ENCODE measurements at regions not wholly inside any gene's neighbourhood (a gene's known extent, or its start where the extent isn't known, plus 50 kb on each side); places are given as distances from the start of the nearest gene placed in this dataset.
A peak's percentile ranks its signal among the peaks of the same experiment; 100 is the strongest.

GRCh38 chr7:82605247-82605864 is 161.8 kb upstream of the CACNA2D1 start:
- Histone ChIP-seq H3K9ac (ENCODE audit: low read length) (no peak overlapping the region), H3K27ac (ENCODE audit: low read length) (no peak overlapping the region), H3K27me3 (ENCODE audit: low read length) (no peaks in the 10 kb centered on the region; the same call in 1 of the 2 replicates), H3K9me2 (replicated peaks; ENCODE audit: low read length) (no peaks in the 10 kb centered on the region), H3K79me2 (ENCODE audit: low read length) (no peaks in the 10 kb centered on the region), H3K4me2 (ENCODE audit: low read length) (no peak overlapping the region), H3K36me3 (ENCODE audit: low read depth, low read length) (no peaks in the 10 kb centered on the region), H3K9me3 (ENCODE audit: low read length) (no peaks in the 10 kb centered on the region), H3K4me1 (ENCODE audit: insufficient read depth, low read length) (no peaks in the 10 kb centered on the region), H3F3A (ENCODE audit: low read length, unreplicated experiment) (no peaks in the 10 kb centered on the region), H4K20me1 (ENCODE audit: low read length) (no peaks in the 10 kb centered on the region), H3K4me3 (ENCODE audit: low read length) (no peak overlapping the region), H2AFZ (ENCODE audit: low read length) (no peak overlapping the region)
- ChIA-PET CTCF (interaction anchor here (0.6 to 1.0 kb wide), 2 partner anchors 128 to 371 kb away, joined by 3 to 6 read pairs; no protein-coding TSS in a partner anchor), POLR2A (ENCODE audit: unreplicated experiment) (no interaction called here)
- no TSS peak for BruUV-seq (replicated peaks)
- ATAC-seq = no peak
- DNase-seq = peak; percentile 59
- intact Hi-C loops (cut with micrococcal nuclease) = loop anchor here (1.0 to 10.0 kb wide), 6 partner anchors 33 to 1111 kb away; no protein-coding TSS in a partner anchor
- TF ChIP-seq CTCF (conservative IDR thresholded peaks at IDR 0.05; ENCODE audit: low read depth, low read length) (peak; percentile 82), EZH2phosphoT487 (IDR thresholded peaks at IDR 0.05; ENCODE audit: borderline replicate concordance, low read length) (no peak), EZH2 (IDR thresholded peaks at IDR 0.05; ENCODE audit: low read length, unreplicated experiment) (no peak)

- no peaks in the 10 kb centered on the region for H3F3A ChIP-seq (ENCODE audit: low read length, unreplicated experiment)
- H3K9me3 ChIP-seq (ENCODE audit: low read length) = no peaks in the 10 kb centered on the region
- no peaks in the 10 kb centered on the region; the same call in 1 of the 2 replicates for H3K27me3 ChIP-seq (ENCODE audit: low read length)
- H3K4me2 ChIP-seq (ENCODE audit: low read length) = no peak overlapping the region
- H3K27ac ChIP-seq (ENCODE audit: low read length) = no peak overlapping the region
- H3K4me1 ChIP-seq (ENCODE audit: insufficient read depth, low read length) = no peaks in the 10 kb centered on the region
- no peak overlapping the region for H2AFZ ChIP-seq (ENCODE audit: low read length)
- H3K9ac ChIP-seq (ENCODE audit: low read length) = no peak overlapping the region
- POLR2A ChIA-PET (ENCODE audit: unreplicated experiment) = no interaction called here
- H3K9me2 ChIP-seq (replicated peaks; ENCODE audit: low read length) = no peaks in the 10 kb centered on the region
- intact Hi-C loops (cut with micrococcal nuclease) = loop anchor here (5.0 to 10.0 kb wide), 3 partner anchors 370 to 1107 kb away; no protein-coding TSS in a partner anchor
- H3K36me3 ChIP-seq (ENCODE audit: low read depth, low read length) = no peaks in the 10 kb centered on the region
- CTCF ChIA-PET = no interaction called here
- no TSS peak for BruUV-seq (replicated peaks)
- H3K4me3 ChIP-seq (ENCODE audit: low read length) = no peak overlapping the region
- DNase-seq = no peak
- no peak for ATAC-seq
- no peaks in the 10 kb centered on the region for H4K20me1 ChIP-seq (ENCODE audit: low read length)
- no peaks in the 10 kb centered on the region for H3K79me2 ChIP-seq (ENCODE audit: low read length)
- TF ChIP-seq EZH2 (IDR thresholded peaks at IDR 0.05; ENCODE audit: low read length, unreplicated experiment) (no peak), CTCF (conservative IDR thresholded peaks at IDR 0.05; ENCODE audit: low read depth, low read length) (no peak), EZH2phosphoT487 (IDR thresholded peaks at IDR 0.05; ENCODE audit: borderline replicate concordance, low read length) (no peak)
Measured at GRCh38 chr7:82602066-82602465, 158.5 kb upstream of the CACNA2D1 start.

- no peaks in the 10 kb centered on the region for H3K36me3 ChIP-seq (ENCODE audit: low read depth, low read length)
- no peak overlapping the region for H3K9ac ChIP-seq (ENCODE audit: low read length)
- no peak overlapping the region for H3K27ac ChIP-seq (ENCODE audit: low read length)
- ATAC-seq = peak; percentile 72
- no peaks in the 10 kb centered on the region for H3K4me1 ChIP-seq (ENCODE audit: insufficient read depth, low read length)
- intact Hi-C loops (cut with micrococcal nuclease) = loop anchor here (1.0 to 10.0 kb wide), 4 partner anchors 127 to 1106 kb away; no protein-coding TSS in a partner anchor
- BruUV-seq (replicated peaks) = no TSS peak
- H3K27me3 ChIP-seq (ENCODE audit: low read length) = no peaks in the 10 kb centered on the region; the same call in 1 of the 2 replicates
- no peaks in the 10 kb centered on the region for H4K20me1 ChIP-seq (ENCODE audit: low read length)
- no peaks in the 10 kb centered on the region for H3K9me3 ChIP-seq (ENCODE audit: low read length)
- CTCF ChIA-PET = interaction anchor here (0.6 kb wide), 2 partner anchors 126 to 391 kb away, joined by 4 to 10 read pairs; no protein-coding TSS in a partner anchor
- no peak overlapping the region for H3K4me3 ChIP-seq (ENCODE audit: low read length)
- peak; percentile 14 for DNase-seq
- POLR2A ChIA-PET (ENCODE audit: unreplicated experiment) = interaction anchor here (0.5 kb wide), 1 partner anchor 127 kb away, joined by 7 read pairs; no protein-coding TSS in a partner anchor
- H3F3A ChIP-seq (ENCODE audit: low read length, unreplicated experiment) = no peaks in the 10 kb centered on the region
- no peak overlapping the region for H3K4me2 ChIP-seq (ENCODE audit: low read length)
- H2AFZ ChIP-seq (ENCODE audit: low read length) = no peak overlapping the region
- TF ChIP-seq CTCF (conservative IDR thresholded peaks at IDR 0.05; ENCODE audit: low read depth, low read length) = peak; percentile 37; the same call in 1 of the 2 replicates
- TF ChIP-seq EZH2phosphoT487 (IDR thresholded peaks at IDR 0.05; ENCODE audit: borderline replicate concordance, low read length) = no peak
- H3K9me2 ChIP-seq (replicated peaks; ENCODE audit: low read length) = no peaks in the 10 kb centered on the region
- no peaks in the 10 kb centered on the region for H3K79me2 ChIP-seq (ENCODE audit: low read length)
Measured at GRCh38 chr7:82600531-82600930, 157.0 kb upstream of the CACNA2D1 start.

Measured in PC-3 (cell line).